ENCODE measurements at regions not wholly inside any gene's neighbourhood (a gene's known extent, or its start where the extent isn't known, plus 50 kb on each side); places are given as distances from the start of the nearest gene placed in this dataset.
A peak's percentile ranks its signal among the peaks of the same experiment; 100 is the strongest.

DNA sequence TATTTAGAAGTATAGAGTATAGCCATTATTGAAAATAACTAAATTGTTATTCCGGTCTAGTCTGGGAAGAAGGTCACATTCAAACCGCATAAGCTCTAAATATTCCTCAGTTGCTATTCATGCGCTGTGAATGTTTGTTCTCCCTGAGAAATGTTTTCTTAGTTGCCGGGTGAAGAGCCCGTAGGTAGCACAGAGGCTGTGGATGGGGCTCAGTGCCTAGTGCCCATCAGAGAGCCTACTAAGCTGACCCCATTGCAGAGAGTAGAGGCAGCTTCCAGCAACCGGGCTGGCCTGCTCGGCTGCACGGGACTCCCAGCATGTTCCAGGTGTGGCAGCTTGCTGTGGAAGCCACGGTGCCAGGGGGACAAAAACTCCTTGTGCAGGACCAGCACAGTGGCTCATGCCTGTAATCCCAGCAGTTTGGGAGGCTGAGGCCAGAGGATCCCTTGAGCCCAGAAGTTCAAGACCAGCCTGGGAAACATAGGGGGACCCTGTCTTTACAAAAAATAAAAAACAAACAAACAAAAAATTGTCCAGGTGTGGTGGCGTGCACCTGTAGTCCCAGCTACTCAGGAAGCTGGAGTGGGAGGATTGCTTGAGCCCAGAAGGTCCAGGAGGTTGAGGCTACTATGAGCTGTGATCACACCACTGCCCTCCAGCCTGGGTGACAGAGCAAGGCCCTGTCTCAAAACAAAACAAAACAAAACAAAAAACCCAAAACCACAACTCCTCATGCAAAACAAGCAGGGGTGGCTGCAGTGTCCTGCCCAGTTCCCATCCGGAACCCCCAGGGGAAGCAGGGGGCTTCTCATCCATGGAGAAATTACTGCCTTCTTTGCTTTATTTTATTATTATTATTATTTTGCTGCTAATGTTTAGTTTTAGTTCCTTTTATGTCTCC is 82.5 kb downstream of the KCTD15 start:
- Histone ChIP-seq H3K36me3 (no peaks in the 10 kb centered on the region), H3K27ac (peak overlapping the region in 3 of 4 donors; percentile 45 to 90 (median 71)), H3K9me3 (no peaks in the 10 kb centered on the region), H3K4me1 (peaks cover 0 to 22% (median 5%) of the 10 kb centered on the region in 4 donors), H3K27me3 (no peaks in the 10 kb centered on the region), H3K4me3 (no peak overlapping the region)
- WGBS, 2 donors: 70 to 71% methylated on average over 11 of the region's 11 CpGs
- TF ChIP-seq POLR2A (IDR thresholded peaks at IDR 0.05) (no peak), EP300 (IDR thresholded peaks at IDR 0.05) (no peak), CTCF (IDR thresholded peaks at IDR 0.05) (no peak)
- no peak for DNase-seq (ENCODE audit: low spot score in 2 of 2)

DNA sequence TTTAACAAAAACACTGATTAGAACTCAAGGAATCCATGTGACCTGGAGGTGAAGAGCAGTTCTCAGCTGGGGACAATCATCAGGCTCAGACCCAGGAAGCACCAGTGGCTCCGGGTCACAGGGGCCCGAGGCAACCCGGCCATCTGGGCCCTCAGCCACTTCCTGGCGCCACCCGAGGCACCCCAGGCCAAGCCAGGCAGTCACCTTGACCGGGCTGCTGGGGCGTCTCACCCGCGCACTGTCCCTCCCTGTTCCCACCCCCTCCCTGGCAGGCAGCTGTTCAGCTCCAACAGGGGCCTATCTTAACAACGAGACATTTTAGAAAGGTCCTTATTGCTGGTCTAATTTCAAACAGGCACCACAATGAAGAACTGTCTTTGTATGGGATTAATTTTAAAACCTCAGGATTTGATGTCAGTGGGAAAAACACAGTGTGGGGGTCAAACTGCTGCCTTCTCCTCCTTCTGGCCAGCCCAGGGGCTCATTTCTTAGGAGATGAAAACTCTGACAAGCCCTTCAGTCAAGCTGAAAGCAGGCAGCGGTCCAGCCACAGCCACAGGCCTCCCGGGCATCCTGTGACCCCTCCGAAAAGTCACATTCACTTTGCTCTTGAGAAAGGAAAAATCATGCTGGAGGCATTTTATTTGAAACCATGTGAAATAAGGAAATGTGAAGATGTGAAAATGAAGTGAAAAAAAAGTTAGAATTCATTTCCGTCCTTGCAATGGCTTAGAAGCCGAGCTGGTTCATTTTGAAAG is 83.3 kb downstream of the KCTD15 start:
- Histone ChIP-seq H3K4me1 (peaks cover 0 to 24% (median 5%) of the 10 kb centered on the region in 4 donors), H3K9me3 (no peaks in the 10 kb centered on the region), H3K27me3 (no peaks in the 10 kb centered on the region), H3K4me3 (no peak overlapping the region), H3K36me3 (no peaks in the 10 kb centered on the region), H3K27ac (peak overlapping the region in 3 of 4 donors; percentile 45 to 90 (median 71))
- 20 to 34% methylated on average over 15 of the region's 15 CpGs for WGBS, 2 donors
- no peak for TF ChIP-seq POLR2A (IDR thresholded peaks at IDR 0.05)
- TF ChIP-seq EP300 (IDR thresholded peaks at IDR 0.05): no peak
- TF ChIP-seq CTCF (IDR thresholded peaks at IDR 0.05): no peak
- no peak for DNase-seq (ENCODE audit: low spot score in 2 of 2)

DNA sequence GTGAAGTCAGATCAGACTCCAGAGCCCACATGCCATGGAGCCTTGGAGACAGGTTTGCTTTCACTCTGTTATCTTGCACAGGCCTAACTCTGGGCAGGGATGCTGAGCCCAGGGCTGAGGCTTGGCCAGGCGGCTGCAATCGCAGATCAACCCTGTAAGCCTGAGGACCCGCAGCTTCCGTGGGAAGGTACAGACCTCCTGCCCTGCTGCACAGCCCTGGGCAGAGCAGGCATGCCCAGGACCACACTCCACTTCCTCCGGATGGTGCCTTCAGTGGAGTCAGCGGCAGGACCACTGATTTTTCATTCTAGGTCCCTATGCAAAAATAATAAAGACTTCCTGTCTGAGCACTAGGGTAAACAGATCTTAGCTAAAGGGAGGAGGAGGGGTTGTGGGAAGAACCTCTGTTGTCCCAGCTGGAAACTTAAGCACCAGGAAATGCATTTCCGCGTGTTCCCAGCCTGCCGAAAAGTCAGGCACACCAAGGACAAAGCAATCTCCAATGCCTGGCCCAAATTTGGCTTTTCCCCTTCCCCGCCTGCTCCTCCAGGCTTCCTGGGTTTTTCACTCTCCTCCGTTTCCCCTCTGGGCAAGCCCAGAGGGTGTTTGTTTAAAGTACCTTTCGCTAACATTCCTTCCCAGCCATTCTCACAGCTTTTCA is 87.3 kb downstream of the KCTD15 start:
- no peak overlapping the region for H3K27ac ChIP-seq
- H3K4me3 ChIP-seq: no peak overlapping the region
- WGBS, 2 donors: 15 to 23% methylated on average over 12 of the region's 12 CpGs
- no peaks in the 10 kb centered on the region for H3K27me3 ChIP-seq
- no peaks in the 10 kb centered on the region for H3K36me3 ChIP-seq
- DNase-seq (ENCODE audit: low spot score in 2 of 2): no peak
- no peak for TF ChIP-seq EP300 (IDR thresholded peaks at IDR 0.05)
- TF ChIP-seq POLR2A (IDR thresholded peaks at IDR 0.05): no peak
- no peak for TF ChIP-seq CTCF (IDR thresholded peaks at IDR 0.05)
- no peaks in the 10 kb centered on the region for H3K9me3 ChIP-seq
- peaks cover 0 to 24% (median 5%) of the 10 kb centered on the region in 4 donors for H3K4me1 ChIP-seq

GRCh38 chr19:33885236-33885635 is 88.6 kb downstream of the KCTD15 start:
- H3K4me3 ChIP-seq: no peak overlapping the region
- H3K36me3 ChIP-seq: no peaks in the 10 kb centered on the region
- no peaks in the 10 kb centered on the region for H3K27me3 ChIP-seq
- 71 to 79% methylated on average over 6 of the region's 6 CpGs for WGBS, 2 donors
- H3K9me3 ChIP-seq: no peaks in the 10 kb centered on the region
- no peak for TF ChIP-seq POLR2A (IDR thresholded peaks at IDR 0.05)
- no peak for TF ChIP-seq CTCF (IDR thresholded peaks at IDR 0.05)
- TF ChIP-seq EP300 (IDR thresholded peaks at IDR 0.05): no peak
- DNase-seq (ENCODE audit: low spot score in 2 of 2): no peak
- H3K27ac ChIP-seq: no peak overlapping the region
- peaks cover 0 to 12% (median under 1%) of the 10 kb centered on the region in 4 donors for H3K4me1 ChIP-seq
